ENCODE measurements at regions not wholly inside any gene's neighbourhood (a gene's known extent, or its start where the extent isn't known, plus 50 kb on each side); places are given as distances from the start of the nearest gene placed in this dataset.
"Not testable (repeated sequence)": the region's sequence is repeated elsewhere in the genome, so short reads cannot be mapped to it uniquely, and the experiment has no call there.

DNA sequence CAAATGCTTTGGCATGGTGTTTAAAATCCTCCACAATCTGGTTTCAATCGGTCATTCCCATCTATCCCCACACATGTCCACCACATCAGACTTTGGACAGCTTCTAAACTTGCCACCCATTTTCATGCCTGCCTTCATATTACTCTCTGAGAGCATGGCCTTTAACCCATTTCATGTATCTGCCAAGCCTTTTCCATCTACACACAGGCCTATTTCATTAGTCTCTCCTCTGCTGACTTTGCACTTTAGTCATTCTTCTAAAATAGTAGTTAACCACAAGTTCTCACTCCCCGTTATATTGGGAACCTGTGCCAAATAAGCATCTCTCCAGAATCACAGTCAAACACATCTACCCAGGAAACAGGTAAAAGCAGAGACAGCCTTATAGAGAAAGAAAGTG, 142.2 kb downstream of the MZT1 start:
- DNase-seq (ENCODE audit: low read depth) = no peak

DNA sequence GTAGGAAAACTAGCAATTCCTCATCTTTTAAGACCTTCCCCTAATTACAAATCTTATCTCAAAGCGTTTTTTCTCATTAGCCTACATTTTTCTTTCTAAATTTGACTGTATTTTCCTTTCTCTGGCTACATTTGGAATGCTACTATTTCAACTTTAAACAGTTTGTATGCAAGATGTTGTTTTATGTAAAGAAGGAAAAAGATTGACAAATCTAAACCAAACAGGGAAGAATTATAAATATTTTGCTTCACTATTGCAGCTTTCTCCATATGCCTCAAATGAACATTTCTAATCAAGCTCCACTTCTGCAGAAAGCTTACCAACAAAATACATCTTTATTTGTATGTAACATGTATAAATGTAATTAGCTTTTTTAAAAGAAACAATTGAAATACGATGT, 156.2 kb downstream of the MZT1 start:
- no peak for DNase-seq (ENCODE audit: low read depth)

DNA sequence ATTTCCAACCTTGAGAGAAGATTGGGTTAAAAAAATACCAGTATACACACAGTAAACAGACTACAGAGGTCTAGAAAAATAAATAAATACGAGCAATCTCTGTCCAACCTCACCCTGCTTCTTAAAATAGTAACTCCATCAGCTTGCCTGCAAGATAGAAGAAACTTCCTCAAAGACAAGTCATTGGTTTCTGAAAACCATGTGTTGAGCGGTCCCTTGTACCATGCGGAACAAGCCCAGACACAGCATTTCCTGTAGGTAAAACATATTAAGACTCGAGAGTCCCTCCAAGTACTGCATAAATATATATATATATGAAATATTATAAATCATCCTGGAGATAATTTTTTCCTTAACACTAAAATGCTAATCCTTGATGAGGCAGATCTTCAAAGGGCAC, 157.4 kb downstream of the MZT1 start:
- DNase-seq (ENCODE audit: low read depth) = no peak

DNA sequence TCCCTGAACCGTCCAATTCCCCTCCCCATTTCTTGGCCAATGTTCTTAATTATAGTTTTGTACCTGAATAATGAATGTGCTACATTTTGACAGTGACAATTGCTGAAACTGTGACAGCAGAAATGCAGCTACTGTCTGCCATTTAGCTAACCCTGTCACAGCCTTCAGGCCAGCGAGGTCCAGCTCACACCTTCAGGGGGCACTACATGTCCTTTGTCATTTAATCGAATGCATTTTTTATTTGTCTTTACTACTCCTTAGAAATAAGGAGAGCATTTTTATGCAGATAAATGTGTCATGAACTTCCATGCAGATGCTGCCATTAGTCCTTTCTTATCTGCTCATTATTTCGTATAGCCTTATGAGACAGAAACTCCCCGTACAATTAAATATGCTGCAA, 159.9 kb downstream of the MZT1 start:
- no peak for DNase-seq (ENCODE audit: low read depth)

DNA sequence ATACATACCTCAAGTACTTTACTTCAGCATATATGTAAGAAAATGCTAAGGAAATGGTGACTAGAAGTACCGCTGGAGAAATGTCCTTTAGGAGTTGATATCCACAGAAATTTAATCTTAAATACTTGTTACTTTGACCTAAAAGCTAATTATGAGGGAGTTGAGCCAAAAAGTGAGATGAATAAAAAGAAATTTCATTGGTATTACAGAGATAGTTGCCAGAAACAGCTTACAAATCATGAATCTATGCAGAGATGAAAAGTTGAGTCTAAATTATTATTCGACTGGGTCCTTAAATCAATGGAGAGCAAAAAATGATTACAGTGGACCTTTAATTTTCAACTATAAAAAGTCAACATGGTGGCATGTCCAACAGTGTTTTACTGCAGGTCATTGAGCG, 160.9 kb downstream of the MZT1 start:
- no peak for DNase-seq (ENCODE audit: low read depth)

DNA sequence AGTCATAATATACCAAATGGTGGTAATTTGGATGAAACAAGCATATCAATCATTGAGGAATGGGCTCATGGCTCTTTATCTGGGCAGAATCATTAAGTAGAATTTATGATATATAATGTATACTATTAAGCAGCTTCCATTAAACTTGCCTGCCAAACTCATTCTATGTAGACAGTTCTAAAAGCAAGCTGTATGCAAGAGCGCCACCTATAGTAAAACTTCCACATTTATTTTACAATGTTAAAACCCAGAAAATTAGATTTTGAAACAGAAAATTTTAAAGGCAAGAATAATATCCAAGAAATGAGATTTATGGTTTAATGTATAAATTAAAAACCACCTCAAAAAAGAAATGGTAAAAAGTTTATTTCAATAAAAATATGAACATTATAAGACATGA, 161.5 kb downstream of the MZT1 start:
- peak; percentile 8 for DNase-seq (ENCODE audit: low read depth)

DNA sequence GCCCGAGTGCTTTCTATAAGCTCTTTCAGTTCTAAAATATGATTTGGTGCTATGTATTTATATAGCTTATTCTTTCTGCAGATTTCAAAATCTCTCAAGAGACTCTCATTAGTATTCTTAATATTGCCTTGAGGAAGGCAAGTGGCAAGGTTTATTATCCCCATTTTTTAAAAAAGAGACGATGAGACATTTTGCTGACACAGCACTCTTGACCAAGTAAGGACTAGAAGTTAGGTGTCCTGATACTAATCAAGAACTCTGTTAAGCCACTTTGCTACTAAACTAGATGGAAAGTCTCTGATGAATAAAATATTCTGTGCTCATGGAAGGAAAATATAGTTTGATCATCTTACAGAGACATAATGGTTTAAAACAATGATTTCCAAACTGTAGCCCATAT, 164.7 kb downstream of the MZT1 start:
- no peak for DNase-seq (ENCODE audit: low read depth)

DNA sequence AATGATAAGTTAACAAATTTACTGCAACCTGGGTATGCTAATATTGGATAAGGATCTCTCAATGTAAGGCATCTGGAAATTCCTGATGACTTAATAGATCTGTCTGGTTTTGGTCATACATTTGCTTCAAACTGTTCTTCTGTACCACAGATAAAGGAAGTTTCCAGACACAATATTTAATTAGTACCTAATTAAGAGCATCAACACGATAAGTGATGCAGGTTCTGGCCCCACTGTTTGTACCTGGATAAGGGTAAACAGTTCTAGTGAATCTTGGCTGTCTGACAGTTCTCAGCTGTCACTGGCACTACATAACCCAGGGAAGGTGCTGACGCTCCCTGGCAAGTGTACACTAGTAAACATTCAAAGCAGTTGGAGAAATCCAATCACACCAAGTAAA, 165.6 kb downstream of the MZT1 start:
- DNase-seq (ENCODE audit: low read depth) = no peak

DNA sequence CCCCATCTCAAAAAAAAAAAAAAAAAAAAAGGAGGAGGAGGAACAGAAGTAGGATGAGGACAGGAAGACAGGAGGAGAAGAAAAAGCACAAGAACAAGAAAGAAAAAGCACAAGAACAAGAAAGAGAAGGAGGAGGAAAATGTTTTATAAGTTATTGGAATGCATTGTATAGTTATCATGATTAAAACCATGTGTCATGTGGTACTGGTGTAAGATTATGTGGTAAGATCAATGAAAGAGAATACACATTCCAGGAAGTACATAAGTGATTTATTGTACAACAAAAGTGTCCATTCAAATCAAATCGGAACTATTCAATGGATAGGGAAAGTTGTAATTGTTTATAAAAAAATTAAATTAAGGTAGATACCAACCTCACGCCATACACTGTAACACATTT, 167.7 kb downstream of the MZT1 start:
- no peak for DNase-seq (ENCODE audit: low read depth)

DNA sequence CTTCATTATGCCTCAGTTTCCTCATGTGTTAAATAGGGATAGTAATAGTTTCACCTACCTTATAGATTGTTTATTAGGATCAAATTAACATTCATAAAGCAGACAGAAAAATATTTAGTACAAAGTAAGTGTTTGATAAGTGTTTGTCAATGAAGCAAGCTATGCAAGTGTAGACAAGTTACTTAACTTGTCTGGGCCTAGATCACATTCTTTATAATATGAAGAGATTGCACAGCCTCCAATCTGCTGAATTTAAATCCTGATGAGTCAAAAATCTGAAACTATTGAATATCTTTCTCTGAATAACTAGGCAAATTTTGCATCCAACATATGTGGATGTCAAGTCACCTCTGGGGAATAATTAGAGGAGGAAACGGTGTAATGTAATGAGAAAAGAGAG, 170.5 kb downstream of the MZT1 start:
- no peak for DNase-seq (ENCODE audit: low read depth)

DNA sequence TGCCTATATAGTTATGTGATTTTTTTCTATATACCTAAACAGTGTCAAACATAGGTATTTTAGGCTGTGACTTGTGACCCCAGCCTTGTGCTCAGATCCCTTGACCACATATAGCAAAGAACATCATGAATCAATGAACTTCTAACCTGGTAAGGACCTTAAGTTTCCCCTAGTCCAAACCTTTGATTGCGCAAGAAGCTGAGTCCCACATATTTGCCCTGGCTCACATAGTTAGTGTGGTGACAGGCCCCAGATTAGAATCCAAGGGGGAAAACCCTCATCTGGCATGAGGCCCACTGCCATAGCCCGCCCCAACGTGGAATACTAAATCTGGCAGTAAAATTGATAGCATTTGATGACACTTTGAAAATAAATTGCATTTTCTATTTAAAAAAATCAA, 171.8 kb downstream of the MZT1 start:
- no peak for DNase-seq (ENCODE audit: low read depth)

DNA sequence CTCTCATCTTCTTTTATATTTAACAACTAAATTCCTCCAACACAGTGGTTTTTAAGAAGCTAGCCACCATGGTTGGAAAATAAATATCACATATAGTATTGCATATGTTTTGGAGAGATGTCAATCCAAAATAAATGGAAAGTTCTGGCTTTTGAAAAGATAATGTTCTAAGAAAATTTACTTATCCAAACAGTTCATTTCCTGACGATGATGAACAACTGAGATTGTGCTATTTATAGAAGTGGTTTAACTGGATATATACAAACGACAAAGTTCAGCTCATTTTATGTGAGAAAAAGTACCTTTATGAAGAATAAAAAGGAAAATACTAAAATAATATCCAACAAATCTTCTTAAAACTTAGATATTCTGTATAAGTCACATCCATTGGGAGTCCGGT, 174.7 kb downstream of the MZT1 start:
- no peak for DNase-seq (ENCODE audit: low read depth)

DNA sequence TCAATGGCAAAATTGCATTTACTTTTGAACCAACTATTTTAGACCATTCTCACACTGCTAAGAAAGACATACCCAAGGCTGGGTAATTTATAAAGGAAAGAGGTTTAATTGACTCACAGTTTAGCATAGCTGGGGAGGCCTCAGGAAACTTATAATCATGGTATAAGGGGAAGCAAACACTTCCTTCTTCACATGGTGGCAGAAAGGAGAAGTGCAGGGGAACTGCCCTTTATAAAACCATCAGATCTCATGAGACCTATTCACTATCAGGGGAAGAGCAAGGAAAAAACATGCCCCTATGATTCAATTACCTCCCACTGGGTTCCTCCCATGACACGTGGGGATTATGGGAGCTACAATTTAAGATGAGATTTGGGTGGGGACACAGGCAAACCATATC, 181.5 kb downstream of the MZT1 start:
- DNase-seq (ENCODE audit: low read depth) = not testable (repeated sequence)

DNA sequence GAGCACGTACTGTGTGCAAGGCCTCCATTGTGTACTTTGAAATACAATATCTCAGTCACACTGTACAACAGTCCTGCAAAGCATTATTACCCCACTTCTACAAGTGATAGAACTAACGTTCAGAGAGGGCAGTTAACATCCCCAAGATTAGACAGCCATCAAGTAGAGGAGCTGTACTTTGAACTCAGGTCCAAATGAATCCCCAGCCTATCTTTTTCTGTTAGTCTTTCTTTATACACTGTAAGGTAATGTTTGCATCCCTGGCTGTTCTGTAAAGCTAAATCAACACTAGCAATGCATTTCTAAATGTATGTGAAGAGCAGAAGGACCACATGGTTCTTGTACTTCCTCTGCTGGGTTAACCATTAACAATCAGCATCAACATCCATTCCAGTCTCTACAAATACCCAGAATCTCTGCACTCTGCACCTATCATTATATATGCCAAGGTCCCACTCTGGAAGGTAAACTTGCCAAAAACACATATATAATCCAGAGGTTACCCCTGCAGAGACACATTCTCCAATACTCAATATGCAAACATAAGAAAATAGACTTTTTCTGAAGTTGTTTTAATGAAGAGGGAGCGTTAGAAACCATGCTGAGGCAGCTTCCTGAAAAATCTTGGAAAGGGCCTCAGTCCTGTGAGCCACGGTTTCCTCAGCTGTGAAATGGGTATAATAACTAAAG, 182.3 kb downstream of the MZT1 start:
- DNase-seq (ENCODE audit: low read depth) = no peak

DNA sequence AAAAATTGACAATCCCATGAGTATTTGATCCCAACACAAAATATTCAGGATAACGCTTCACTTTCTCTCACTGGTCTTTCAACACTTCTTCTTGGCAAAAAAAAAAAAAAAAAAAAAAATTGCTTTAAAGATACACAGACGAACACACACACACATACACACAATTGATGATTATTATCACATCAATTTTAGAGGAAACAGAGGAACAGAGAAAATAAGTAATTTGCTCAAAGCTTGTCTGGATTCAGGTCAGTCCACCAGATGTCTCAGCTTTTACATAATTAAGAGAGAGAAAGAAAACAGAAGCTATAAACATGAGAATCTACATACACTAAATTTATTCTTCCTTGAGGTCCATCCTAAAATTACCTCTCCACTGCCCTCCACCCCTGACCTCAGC, 183.4 kb downstream of the MZT1 start:
- DNase-seq (ENCODE audit: low read depth) = no peak

DNA sequence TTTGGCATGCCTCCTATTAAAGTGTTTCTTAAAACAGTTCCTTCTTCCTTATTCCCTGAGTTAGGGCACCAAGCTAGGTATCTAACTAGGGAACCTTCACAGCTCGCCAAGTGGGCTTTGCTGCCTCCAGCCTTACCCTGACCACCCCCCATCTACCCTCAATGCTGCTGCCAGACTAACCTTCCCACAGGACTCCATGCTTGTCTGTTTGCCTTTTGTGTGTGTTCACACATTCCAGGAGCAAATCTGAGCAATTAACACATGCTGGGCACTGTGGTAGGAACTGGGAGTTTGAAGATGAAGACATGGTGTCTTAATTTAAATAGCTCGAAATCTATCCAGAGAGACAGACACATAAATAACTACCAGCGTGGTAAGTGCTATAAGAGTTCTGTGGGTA, 185.2 kb downstream of the MZT1 start:
- no peak for DNase-seq (ENCODE audit: low read depth)

DNA sequence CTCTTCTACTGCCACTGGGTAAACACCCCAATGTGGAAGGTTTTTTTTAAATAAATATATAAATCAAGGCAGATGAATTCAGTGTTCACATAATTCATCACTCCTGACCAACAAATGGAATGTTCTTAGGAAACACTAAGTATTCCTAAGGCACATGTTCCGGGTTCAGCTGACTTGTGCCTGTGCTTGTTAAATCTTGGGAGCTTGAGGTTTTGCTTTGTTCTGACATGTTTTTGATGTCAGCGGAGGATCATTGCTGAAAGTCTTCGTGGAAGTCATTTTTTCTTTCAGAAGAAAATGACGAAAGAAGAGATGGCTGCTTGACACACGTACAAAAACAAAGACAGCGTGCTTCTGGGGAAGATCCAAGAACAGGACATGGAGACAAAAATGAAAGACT, 185.8 kb downstream of the MZT1 start:
- no peak for DNase-seq (ENCODE audit: low read depth)

DNA sequence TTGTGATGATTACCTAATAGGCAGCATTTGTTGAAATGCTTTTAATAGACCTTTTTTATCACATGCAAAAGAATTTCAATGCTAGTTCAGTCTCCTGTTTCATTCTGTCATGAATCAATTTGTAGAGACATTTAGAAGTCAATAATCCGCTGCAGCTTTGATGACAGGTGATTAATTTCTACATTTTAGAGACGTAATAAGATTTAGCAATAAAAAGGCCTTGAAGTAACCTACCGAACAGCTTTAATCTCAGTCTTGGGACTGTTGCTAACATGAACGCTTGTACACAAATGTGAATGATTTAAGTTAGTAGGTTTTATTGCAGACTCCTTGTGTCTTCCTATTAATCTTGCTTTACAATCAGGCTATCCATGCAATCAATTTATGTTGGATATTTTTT, 186.5 kb downstream of the MZT1 start:
- DNase-seq (ENCODE audit: low read depth) = no peak

DNA sequence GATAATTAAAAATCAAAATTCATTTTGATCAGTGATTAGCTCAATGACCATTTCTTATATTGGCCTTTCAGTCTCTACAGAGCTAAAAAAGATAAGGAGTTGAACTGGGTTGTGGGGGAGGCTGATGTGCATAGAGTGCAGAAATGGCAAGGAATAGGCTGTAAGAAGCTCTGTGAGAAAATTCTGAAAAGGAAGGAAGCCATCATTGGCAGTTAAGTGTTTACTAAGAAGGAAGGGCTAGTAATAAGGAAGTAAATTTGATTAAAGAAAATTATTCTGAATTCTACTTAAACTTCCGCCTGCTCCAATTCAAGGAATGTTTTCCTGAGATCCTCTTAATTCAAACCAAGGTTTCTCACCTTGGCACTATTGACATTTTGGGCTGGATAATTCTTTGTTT, 187.5 kb downstream of the MZT1 start:
- no peak for DNase-seq (ENCODE audit: low read depth)

DNA sequence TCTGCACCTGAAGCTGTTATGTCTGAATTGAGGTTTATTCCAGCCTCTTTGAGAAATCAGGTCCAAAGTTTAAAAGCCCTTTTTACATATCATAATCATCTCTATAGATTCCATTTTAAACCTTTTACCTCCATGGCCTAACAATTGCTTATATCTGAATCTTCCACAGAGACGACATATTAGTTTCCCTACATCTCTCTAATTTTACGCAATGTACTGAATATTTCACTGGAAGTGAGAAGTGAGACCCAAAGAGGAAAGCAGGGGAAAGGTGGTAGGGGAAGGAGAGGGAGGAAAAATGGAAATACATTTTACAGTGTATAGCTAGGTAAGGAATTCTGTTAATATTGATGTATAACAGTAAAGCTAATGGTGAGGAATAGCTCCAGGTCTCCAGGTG, 189.6 kb downstream of the MZT1 start:
- DNase-seq (ENCODE audit: low read depth) = no peak

DNA sequence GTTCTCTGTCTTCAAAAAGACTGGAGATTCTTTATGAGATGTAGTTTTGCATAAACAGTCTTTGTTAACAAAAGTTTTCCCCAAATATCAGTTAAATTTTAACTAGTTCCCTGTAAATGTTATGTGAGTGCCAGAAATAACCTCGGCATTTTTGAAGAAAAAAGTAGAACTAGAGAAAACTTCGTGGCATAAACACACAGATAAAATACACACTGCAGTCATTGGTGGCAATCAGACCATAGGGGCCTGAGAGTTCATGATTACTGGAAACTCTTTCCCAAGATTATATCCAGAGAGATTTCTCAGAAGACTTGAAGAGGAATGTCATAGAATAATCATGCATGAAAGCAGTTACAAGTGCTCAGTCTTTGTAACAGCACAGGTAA, 190.0 kb downstream of the MZT1 start:
- DNase-seq (ENCODE audit: low read depth) = no peak

DNA sequence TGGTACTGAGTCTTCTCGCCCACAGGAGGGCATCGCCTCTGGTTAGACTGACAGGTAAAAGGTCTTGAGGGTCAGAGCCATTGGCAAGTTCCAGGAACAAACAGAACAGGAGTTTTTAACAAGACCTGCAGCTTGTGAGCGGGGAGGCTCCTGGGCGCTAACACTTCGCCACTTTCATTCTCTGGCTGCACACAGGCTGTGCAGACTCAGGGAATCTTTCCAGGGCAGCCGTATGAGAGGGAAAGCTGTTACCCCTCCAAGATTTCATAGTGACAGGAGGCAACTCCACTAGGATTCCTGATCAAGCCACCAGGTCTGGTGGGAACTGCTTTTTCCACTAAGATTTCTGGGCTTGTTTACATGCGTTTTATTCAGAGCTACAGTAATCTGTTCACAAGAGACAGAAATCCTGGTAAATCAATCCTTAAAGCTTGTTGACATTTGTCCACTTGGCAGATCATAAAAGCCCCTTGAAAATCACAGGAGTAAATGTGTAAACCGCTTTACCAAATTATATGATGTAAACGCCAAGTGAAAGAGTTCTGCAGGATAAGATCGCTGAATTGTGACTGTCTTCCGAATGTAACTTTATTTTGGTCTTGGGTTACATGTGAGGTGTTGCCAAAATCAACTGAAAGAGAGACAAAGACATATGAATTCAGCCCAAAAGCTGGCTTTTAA, 190.6 kb downstream of the MZT1 start:
- DNase-seq (ENCODE audit: low read depth) = peak; percentile 12

DNA sequence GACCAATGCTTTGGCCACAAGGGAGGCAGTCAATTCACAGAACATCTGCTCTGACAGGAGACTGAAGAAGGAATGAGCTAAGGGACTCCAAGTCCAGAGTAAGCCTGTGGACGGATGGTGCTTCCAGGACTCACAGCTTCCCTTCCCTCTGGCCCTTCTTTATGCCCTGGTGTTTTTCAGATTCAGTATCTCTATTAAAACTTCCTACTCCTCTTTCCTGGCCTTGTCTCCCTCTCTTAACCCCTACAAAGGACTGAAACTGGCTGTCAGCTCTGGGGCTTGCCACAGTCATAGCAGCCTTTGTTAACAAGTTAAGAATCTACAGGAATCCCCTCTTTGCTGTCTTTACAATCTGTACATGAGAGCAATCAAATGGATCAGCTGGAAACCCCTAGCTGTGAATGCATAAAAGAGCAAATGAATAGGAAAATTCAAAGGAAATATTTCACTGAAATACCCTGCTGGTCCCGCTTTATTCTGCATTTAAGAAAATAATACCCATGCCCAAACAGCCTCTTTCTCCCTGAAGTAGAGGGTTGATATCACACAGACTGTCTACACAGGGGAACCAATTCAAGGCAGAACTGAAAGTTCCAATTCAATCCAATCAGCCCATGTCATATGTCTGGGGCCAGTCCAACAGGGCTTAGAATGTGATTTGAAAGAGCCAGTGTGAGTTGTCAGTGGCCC, 192.3 kb downstream of the MZT1 start:
- DNase-seq (ENCODE audit: low read depth) = no peak

DNA sequence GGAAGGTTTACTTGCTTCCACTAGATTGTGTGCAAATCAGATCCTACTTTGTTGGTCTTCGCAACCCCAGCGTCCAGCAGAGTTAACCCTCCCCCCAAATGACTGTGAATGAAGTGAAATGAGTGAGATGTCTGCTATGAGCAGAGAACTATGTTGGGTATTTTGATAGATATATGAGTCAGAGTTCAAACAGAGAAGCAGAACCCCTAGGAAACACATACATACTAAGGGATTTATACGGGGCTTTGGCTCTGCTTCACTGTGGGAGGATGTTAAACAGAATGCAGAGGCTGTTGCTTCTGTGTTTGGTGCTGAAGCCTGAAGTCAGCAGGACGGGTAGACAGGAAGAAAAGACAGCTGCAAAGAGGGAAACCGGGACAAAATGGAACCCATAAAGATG, 197.0 kb downstream of the MZT1 start:
- peak; percentile 16 for DNase-seq (ENCODE audit: low read depth)

All from stromal cell of bone marrow (primary cell).